ENCODE measurements at regions not wholly inside any gene's neighbourhood (a gene's known extent, or its start where the extent isn't known, plus 50 kb on each side); places are given as distances from the start of the nearest gene placed in this dataset.

DNA sequence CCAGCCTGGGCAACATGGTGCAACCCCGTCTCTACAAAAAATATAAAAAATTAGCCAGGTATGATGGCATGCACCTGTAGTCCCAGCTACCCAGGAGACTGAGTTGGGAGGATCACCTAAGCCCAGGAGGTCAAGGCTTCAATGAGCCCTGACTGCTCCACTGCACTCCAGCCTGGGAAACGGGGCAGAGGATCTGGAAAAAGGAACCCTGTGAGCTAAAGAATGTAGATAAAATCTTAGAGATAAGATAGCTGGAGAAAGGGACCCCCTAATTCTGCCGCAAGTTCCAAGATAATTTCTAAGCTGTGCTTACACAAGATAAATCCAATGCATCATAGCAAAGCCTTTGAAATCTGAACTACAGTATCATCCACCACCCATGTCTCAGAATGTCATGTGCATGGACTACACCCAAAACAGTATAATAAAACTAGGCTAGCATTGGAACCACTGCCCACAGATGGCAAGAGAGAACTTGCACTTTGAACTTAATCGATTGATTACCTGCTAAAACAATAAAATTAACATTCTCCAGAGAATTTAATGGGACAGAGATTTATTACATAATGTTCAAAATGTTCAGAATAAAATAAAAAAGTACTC, 99.9 kb downstream of the TRIM42 start:
- TF ChIP-seq CTCF (IDR thresholded peaks at IDR 0.05) (no peak), EZH2phosphoT487 (IDR thresholded peaks at IDR 0.05; ENCODE audit: borderline replicate concordance, low read depth) (no peak), ZBTB33 (IDR thresholded peaks at IDR 0.05; ENCODE audit: borderline replicate concordance, low read depth) (no peak), SIN3A (IDR thresholded peaks at IDR 0.05; ENCODE audit: borderline replicate concordance, low read depth, low read length) (no peak), MEF2A (IDR thresholded peaks at IDR 0.05; ENCODE audit: borderline replicate concordance, low read depth) (no peak)
